HT1080 (cell line): ENCODE measurements at regions not wholly inside any gene's neighbourhood (a gene's known extent, or its start where the extent isn't known, plus 50 kb on each side); places are given as distances from the start of the nearest gene placed in this dataset.
A peak's percentile ranks its signal among the peaks of the same experiment; 100 is the strongest.
"Not testable (repeated sequence)": the region's sequence is repeated elsewhere in the genome, so short reads cannot be mapped to it uniquely, and the experiment has no call there.

ENCODE experiments used
- DNase-seq: peaks from one replicate; pipeline ENCODE4 v3.0.0-alpha.2; 2015; ENCODE audit warnings: low read depth

DNA sequence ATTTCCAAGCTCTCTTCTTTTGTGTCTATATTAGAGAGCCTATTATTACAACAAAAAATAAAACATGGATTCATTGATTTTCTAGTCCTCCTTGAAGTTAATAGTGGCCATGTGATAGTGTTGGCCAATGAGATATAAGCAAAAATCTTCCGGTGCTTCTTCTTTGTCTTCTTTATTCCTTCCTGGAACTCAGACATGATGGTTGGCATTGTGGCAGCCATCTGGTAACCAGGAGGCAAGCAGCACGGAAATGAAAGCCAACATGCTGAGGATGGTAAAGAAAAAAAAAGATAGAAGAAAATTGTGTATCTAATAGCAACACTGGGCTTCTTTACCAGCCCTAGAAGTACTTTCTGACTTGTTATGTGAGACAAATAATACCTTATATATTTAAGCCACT lies 50.8 kb upstream of the SEL1L start:
- DNase-seq = no peak

DNA sequence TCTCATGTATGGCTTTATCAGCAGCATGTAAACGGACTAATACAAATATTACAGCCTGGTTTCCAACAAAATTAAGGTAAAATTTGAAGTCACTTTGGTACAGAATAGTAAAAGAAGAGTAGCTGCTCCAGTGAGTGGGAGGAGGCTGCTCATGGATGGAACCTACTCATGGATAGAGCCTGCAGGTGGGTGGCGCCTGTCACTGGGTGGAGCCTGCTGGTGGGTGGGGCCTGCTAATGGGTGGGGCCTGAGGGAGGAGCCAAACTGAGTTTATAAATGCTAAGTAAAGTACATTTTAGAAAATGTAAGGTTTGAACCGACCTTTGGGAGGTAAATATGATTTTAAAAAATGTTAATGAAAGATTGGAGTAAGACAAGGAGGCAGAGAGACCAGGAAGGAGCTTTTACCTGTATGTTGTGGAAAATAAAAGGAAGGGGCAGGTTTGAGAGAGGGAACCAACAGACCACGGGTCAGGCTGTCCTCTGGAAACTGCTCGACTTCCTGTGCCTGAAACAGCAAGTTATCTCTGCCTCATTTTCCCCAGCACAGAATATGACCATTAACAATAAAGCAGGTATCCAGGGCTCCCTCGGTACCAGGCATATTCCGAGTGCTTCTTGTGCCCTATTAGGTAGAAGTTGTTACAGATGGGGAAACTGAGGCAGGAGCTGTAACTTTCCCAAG lies 55.9 kb upstream of the SEL1L start:
- DNase-seq = no peak

DNA sequence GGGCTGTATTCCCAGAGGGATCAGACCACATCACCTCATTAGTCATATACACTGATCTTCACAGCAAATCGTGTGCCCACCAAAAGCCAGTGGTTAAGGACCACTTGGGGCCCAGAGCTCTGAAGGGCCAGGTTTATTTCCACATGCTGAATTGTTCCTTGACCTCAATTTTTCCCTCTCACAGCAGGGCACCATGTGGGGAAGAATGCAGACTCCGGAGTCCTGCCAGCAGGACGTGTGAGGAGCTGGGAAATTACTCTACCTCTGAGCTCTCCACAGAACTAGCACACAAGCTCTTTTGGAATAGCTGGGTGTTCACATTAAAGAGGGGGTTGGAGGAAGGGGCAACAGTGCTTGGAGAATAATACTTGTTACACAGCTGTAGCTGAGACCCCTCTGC lies 57.6 kb upstream of the SEL1L start:
- no peak for DNase-seq

DNA sequence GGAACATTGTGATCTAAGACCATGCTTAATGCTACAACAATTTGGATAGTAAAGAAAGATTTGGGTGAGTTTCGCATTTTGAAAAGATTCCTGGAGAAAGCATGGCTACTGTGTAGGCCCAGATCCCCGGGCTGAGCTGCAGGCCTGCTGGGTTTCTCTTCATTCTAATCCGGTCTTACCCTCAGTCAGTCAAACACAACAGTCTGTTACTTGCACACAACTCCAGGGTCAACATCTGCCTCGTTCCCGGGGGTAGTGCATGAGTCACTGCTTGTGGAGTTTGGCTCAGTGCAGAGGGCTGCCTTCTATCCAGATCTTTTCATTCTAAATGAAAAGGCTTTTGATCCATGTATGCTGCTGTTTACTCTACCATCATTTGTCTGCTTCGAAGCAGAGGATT lies 60.4 kb upstream of the SEL1L start:
- peak; percentile 27 for DNase-seq

DNA sequence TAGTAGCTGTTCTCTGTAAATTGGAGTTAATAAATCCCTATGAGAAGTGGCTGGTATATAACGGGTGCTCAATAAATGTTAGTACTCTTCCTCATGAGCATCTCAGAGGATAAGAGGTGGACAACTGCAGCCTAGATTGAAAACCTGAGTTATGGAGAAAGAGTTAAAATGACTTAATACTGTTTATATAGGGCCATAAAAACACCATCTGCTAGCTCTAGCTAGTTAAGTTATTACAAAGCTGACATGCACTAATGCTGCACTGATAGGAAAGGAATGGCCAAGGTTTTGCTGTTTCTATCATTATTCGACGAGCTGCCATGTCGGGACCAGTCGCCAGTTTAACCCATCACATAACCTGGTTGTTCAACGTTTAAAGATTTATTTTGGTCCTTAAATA lies 72.0 kb upstream of the SEL1L start:
- no peak for DNase-seq

DNA sequence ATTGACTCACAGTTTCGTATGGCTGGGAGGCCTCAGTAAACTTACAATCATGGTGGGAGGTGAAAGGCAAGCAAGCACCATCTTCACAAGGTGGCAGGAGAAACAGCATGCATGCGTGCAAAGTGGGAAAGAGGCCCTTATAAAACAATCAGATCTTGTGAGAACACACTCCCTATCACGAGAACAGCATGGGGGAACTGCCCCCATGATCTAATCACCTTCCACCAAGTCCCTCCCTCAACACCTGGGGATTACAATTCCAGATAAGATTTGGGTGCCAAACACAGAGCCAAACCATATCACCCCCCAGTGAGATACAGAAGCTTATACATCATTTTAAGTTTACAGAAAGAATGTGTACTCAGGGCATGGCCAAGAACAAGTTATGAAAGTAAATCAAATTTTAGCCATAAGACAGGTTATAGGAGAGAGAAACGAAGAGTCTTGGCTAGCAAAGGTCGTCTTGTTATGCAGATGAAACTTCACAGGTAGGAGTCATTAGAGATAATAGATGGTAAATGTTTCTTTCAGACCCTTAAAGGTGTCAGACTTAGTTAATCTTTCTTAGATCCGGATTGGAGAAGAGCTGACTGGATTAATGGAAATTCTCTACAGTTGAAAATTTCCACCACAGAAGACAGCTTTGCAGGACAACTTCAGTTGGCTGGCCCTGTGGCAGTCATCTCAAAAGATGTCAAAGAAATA lies 79.8 kb upstream of the SEL1L start:
- no peak for DNase-seq

DNA sequence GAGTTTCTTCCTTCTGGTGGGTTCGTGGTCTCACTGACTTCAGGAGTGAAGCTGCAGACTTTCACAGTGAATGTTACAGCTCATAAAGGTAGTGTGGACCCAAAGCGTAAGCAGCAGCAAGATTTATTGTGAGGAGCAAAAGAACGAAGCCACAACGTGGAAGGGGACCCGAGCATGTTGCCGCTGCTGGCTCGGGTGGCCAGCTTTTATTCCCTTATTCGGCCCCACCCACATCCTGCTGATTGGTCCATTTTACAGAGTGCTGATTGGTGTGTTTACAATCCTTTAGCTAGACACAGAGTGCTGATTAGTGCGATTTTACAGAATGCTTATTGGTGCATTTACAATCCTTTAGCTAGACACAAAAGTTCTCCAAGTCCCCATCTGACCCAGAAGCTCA lies 80.6 kb upstream of the SEL1L start:
- not testable (repeated sequence) for DNase-seq

DNA sequence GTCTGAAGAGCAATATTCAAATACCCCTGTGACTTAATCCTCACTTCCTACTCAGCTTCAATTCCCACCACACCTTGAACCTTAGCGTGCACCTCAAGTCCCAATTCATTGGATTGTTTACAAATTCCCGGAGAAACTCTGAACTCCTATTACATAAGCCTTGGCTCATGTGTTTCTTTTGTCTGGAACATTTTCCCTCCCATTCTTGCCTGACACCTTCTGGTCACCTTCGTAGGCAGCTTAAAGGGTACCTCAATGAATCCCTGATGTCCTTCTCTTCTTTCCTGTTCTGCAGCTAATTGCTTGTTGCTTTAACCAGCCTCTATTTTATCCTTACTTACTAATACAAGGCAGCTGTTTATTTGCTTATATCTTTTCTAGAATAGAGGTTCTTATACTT lies 85.0 kb upstream of the SEL1L start:
- DNase-seq = no peak

DNA sequence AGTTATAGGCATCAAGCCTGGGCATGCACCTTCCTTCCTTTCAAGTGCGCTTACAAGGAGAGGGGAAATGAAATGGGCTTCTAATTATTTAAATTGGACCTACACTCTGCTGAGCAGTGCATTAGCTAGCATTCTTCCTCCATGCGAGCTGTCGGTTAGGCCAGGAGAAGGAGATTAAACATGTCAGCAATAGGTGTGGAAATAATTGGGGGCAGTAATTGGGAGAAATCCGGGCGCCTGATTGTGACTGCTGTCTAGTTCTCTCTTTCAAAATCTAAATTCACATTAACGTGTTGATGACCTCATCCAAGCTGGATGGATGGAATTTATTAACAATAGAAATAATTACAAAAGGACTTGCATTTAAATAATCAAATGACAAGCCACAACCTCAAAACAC lies 86.2 kb upstream of the SEL1L start:
- DNase-seq = no peak

DNA sequence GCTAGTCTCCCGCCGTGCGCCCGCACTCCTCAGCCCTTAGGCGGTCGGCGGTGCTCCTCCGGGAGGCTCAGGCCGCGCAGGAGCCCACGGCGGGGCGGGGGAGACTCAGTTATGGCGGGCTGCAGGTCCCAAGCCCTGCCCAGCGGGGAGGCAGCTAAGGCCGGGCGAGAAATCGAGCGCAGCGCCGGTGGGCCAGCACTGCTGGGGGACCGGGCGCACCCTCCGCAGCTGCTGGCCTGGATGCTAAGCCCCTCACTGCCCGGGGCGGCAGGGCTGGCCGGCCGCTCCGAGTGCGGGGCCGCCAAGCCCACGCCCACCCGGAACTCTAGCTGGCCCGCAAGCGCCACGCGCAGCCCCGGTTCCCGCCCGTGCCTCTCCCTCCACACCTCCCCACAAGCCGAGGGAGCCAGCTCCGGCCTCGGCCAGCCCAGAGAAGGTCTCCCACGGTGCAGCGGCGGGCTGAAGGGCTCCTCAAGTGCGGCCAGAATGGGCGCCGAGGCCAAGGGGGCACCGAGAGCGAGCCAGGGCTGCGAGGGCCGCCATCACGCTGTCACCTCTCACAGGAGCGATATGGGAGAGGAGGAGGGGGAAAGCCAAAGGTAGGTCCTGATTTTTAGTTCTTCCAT lies 90.2 kb upstream of the SEL1L start:
- DNase-seq = not testable (repeated sequence)

DNA sequence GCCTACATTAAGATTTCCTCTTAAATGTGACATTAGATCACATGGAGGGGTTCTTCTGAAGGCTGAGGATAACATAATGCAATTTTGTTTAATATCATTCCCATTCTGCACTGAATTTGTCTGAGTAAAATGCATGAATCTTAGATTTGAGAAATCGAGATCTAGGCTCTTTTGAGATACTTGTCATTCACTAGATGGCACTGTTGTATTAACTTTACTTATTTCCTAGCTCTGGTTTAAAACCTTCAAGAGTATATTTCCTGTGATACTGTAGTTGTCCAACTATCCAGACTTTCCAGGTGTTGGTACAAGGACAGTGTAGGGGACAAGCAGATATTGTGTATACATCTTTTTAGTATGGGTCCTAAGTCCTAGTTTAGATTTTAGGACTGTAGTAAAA lies 91.7 kb upstream of the SEL1L start:
- peak; percentile 3 for DNase-seq

DNA sequence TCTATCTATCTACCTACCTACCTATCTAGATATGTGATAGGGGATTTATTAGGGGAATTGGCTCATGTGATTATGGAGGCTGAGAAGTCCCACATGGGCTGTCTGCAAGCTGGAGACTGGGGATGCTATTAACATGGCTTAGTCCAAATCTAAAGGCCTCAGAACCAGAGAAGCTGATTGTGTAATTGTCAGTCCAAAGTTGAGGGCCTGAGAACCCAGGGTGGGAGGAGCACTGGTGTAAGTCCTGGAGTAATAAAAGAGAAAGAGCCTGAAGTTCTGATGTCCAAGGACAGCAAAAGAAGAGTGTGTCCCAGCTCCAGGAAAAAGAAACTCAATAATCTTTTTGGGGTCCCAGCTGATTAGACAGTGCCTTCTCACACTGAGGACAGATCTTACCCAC lies 98.5 kb upstream of the SEL1L start:
- no peak for DNase-seq

DNA sequence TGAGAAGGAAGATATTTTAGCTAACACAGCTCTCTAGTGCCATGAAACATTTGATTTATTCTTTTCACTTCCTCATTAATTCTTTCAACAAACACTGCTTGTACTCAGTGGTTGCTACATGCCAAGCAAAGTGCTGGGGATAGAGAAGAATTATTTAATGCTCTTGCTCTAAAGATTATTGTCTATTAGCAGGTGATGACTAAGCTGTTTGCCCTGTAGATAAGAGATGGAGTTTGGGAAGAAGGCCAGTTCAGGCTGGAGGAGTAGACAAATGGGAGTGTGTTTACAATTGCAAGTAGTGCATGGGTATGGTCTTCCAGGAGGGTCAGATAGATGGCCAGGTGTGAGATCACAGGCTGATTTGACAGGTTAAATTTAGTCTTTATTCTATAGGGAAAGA lies 99.8 kb upstream of the SEL1L start:
- DNase-seq = no peak

DNA sequence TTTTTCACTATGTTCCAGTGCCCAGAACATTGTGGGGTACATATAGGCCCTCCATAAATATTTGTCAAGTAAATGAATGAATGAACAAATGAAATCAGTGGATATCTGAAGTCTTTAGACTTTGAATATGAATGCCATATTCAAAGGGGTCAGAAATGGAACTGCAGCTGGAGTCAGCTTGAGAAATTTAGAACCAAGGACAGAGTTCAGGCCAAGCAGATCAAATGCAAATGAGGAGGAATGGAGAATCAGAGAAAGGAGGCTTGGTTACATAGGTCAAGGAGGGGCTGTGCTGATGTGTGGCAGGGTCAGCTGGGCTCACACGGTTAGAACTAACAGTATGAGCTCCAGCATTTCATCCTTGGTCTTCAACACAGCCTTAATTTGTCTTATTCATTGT lies 104.0 kb upstream of the SEL1L start:
- DNase-seq = no peak

DNA sequence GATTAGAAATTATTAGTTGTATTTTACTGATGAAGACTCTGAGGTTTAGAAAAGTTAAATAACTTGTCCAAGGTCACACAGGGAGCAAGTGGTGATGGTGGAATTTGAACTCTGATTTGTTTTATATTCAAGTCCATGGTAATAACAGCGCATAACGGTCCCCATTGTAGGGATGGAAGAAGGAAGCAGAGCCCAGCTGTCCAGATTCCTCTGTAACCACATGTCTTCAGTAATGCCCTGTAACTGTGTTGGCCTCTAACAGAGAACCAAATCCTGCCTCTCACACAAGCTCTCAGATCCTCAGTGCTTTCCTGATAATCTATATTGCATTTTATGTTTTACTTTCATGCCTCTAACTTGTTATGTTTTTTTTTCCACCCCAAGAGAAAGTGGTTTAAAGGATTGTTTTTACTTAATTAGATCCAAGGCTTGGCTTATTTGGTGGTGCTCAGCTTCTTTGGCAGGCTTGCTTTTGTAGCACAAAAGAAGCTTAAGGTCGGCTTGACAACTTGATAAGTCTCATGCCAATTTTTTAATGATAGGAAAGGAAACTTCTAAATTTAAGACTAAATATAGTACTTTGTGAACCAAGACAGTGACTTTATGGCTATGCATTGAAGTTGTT lies 105.1 kb upstream of the SEL1L start:
- no peak for DNase-seq

DNA sequence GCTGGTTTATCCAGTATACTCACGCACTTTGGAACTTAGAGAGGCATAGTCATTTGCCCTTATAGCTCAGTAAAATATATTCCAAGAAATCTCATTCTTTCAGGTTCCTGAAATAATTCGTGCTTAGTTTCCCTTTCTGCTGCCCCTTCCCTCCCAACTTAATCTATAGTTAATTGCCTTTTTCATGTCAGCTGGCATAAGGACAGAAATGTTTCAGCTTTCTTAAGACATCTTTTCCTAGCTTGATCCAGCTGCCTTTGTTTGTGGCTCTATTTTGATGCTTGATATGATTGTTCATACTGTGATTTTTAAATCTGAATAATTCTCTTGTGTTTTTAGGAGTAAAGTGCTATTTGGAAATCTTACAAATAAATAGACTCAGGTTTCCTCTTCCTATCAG lies 120.0 kb upstream of the SEL1L start:
- DNase-seq = no peak

DNA sequence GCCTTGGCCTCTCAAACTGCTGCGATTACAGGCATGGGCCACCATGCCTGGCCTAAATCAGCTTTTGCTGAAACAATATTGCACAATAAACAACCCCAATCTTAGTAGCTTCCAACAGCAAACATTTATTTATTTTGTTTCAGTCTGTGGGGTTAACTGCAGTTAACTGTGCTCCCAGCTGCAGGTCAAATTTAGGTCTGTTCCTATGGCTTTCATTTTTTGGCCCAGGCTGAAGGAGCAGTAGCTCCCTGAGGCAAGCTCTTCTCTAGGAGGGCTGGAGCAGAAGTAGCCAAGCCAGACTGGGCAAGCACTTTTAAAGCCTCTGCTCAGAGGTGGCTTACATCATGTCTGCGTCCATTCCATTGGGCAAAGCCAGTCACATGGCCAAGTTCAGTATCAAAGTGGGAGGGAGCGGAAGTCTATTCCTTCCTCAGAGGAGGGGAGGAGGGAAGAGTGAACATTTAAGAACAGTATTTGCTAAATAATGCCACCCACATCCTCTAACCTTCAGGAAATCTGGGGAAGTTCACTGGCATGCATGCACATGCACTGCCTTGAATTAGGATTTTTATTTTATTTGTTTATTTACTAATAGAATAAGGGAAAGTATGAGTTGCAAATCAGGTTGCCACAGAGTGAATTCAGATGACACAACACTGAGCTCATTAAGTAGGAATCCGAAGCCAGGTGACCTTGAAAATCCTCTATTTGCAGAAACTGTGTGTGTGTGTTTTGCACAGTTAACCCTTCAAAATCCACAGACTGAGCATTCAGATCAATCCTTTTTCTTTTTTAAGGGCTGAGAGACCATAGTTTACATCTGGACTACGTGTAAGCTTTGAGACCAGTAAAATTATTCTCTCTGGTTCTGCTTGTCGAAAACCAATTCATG lies 122.0 kb upstream of the SEL1L start:
- DNase-seq = peak; percentile 26

DNA sequence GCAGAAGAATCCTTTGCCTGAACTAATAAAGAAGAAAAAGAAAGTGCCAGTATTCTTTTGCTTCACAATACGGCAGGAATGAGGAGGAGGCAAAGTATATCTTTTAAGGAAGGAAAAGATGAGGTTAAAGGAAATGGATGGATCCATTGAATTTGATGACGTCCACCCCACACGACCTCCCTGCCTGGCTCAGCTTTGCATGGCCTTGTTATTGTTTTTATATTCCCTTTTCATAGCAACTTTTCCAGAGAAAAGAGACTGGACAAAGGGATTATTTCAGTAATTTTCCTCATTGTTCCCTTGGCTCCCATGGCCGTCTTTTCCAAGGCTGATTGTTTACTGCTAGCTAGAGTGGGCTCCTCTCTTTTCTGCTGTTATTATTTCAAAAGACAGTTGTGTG lies 123.2 kb upstream of the SEL1L start:
- no peak for DNase-seq

DNA sequence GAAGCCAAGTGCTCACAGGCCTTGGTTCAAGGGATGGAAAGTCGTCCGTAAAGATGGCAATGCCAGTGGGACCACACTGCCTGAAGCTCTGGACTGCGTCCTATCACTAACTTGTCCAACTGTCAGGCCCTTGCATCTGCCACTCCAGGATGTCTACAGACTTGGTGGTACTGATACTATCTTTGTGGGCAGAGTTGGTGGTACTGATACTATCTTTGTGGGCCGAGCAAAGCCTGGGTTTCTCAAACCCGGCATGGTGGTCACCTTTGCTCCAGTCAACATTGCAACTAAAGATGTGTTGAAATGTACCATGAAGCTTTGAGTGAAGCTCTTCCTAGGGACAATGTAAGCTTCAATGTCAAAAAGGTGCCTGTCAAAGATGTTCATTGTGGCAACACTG lies 128.4 kb upstream of the SEL1L start:
- no peak for DNase-seq

DNA sequence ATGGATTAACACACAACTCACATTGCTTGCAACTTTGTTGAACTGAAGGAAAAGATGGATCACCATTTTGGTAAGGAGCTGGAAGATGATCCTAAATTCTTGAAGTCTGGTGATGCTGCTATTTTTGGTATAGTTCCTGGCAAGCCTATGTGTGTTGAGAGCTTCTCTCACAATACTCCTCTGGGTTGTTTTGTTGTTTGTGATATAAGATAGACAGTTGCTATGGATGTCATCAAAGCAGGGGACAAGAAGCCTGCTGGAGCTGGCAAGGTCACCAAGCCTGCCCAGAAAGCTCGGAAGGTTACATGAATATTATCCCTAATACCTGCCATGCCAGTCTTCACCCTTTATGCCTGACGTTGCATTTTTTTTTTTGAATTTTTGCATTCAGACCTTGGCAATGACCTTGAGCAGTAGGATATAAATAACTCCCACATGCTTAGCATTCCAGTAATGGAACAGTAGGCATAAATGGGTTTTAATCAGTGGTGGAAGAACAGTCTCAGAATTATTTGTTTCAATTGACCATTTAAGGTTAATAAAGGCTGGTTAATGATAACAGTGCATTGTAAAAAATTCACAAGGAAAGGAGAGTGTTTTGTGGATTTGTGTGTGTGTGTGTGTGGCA lies 129.0 kb upstream of the SEL1L start:
- DNase-seq = no peak
